Panc1 (cell line): ENCODE measurements at regions not wholly inside any gene's neighbourhood (a gene's known extent, or its start where the extent isn't known, plus 50 kb on each side); places are given as distances from the start of the nearest gene placed in this dataset.

Experiments used
- TCF7L2 ChIP-seq: IDR thresholded peaks from 2 replicates; pipeline ENCODE4 v1.6.1; 2011; ENCODE audit warnings: mild to moderate bottlenecking, low read depth, low read length, inconsistent platforms
- TF ChIP-seq, protein P1 (sequence below): fragments of 450-650 bp; IDR thresholded peaks from 2 replicates; pipeline ENCODE4 v1.5.1; 2017; ENCODE audit warnings: mild to moderate bottlenecking

GRCh38 chr6:98323605-98324004 is 510.8 kb upstream of the POU3F2 start:
- TF ChIP-seq, protein P1, sequence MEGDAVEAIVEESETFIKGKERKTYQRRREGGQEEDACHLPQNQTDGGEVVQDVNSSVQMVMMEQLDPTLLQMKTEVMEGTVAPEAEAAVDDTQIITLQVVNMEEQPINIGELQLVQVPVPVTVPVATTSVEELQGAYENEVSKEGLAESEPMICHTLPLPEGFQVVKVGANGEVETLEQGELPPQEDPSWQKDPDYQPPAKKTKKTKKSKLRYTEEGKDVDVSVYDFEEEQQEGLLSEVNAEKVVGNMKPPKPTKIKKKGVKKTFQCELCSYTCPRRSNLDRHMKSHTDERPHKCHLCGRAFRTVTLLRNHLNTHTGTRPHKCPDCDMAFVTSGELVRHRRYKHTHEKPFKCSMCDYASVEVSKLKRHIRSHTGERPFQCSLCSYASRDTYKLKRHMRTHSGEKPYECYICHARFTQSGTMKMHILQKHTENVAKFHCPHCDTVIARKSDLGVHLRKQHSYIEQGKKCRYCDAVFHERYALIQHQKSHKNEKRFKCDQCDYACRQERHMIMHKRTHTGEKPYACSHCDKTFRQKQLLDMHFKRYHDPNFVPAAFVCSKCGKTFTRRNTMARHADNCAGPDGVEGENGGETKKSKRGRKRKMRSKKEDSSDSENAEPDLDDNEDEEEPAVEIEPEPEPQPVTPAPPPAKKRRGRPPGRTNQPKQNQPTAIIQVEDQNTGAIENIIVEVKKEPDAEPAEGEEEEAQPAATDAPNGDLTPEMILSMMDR, result no peak
- no peak for TF ChIP-seq TCF7L2
